22Rv1 (cell line): ENCODE measurements at regions not wholly inside any gene's neighbourhood (a gene's known extent, or its start where the extent isn't known, plus 50 kb on each side); places are given as distances from the start of the nearest gene placed in this dataset.
"Not testable (repeated sequence)": the region's sequence is repeated elsewhere in the genome, so short reads cannot be mapped to it uniquely, and the experiment has no call there.

ENCODE experiments used
- H3K27ac ChIP-seq: fragments of 450-650 bp; 2 replicates; pipeline ENCODE4 v1.5.1; 2017
- CTCF ChIP-seq: fragments of 450-650 bp; IDR thresholded peaks from 2 replicates; pipeline ENCODE4 v1.5.1; 2017; ENCODE audit warnings: mild to moderate bottlenecking
- ZFX ChIP-seq: fragments of 450-650 bp; IDR thresholded peaks from 2 replicates; pipeline ENCODE4 v1.6.1; 2017; ENCODE audit warnings: antibody characterized with exemption, borderline replicate concordance

GRCh38 chr21:35713914-35714313, 346.4 kb downstream of the SETD4 start:
- no peak overlapping the region for H3K27ac ChIP-seq
- TF ChIP-seq CTCF (no peak), ZFX (no peak)

GRCh38 chr21:35711661-35712060, 348.7 kb downstream of the SETD4 start:
- no peak overlapping the region for H3K27ac ChIP-seq
- TF ChIP-seq CTCF: no peak
- TF ChIP-seq ZFX: no peak

- TF ChIP-seq CTCF (no peak), ZFX (no peak)
Observed at GRCh38 chr21:35711213-35711612, 349.1 kb downstream of the SETD4 start.

GRCh38 chr21:35709990-35710389, 350.3 kb downstream of the SETD4 start:
- H3K27ac ChIP-seq: not testable (repeated sequence)

More at GRCh38 chr21:35711213-35711612, 349.1 kb downstream of the SETD4 start:
- no peak overlapping the region for H3K27ac ChIP-seq

- TF ChIP-seq CTCF (no peak), ZFX (no peak)
- H3K27ac ChIP-seq: no peak overlapping the region
Observed at GRCh38 chr21:35705888-35706287, 354.4 kb downstream of the SETD4 start.

GRCh38 chr21:35705237-35705887, 355.0 kb downstream of the SETD4 start:
- TF ChIP-seq CTCF: no peak
- TF ChIP-seq ZFX: no peak
- H3K27ac ChIP-seq: no peak overlapping the region

GRCh38 chr21:35703704-35704103, 356.6 kb downstream of the SETD4 start:
- H3K27ac ChIP-seq: no peak overlapping the region
- no peak for TF ChIP-seq ZFX
- TF ChIP-seq CTCF: no peak

- TF ChIP-seq ZFX (no peak), CTCF (no peak)
- H3K27ac ChIP-seq: no peak overlapping the region
Observed at GRCh38 chr21:35699361-35699760, 361.0 kb downstream of the SETD4 start.
